Progenitor cell of endocrine pancreas (in vitro differentiated cells): ENCODE measurements at regions not wholly inside any gene's neighbourhood (a gene's known extent, or its start where the extent isn't known, plus 50 kb on each side); places are given as distances from the start of the nearest gene placed in this dataset.

Experiments used
- DNase-seq: peaks from one replicate; pipeline ENCODE4 v3.0.0; 2021; ENCODE audit warnings: low spot score; ENCODE audit not compliant: unreplicated experiment
- H3K27ac Mint-ChIP-seq: 2 replicates; pipeline ENCODE4 v1.8.0; 2021; ENCODE audit warnings: mild to moderate bottlenecking, moderate library complexity, mixed read lengths
- H3K27me3 Mint-ChIP-seq: 2 replicates; pipeline ENCODE4 v1.8.0; 2021; ENCODE audit warnings: mixed read lengths
- H3K36me3 Mint-ChIP-seq: 2 replicates; pipeline ENCODE4 v1.8.0; 2022; ENCODE audit warnings: mixed read lengths; ENCODE audit not compliant: insufficient read depth
- H3K4me1 Mint-ChIP-seq: 2 replicates; pipeline ENCODE4 v1.8.0; 2021; ENCODE audit warnings: low read depth, mixed read lengths
- H3K4me3 Mint-ChIP-seq: 2 replicates; pipeline ENCODE4 v1.8.0; 2021; ENCODE audit warnings: low read depth, mild to moderate bottlenecking, moderate library complexity, mixed read lengths
- H3K9me3 Mint-ChIP-seq: 2 replicates; pipeline ENCODE4 v1.8.0; 2021; ENCODE audit warnings: low read depth, mixed read lengths
- TF ChIP-seq, protein P1 (sequence below): fragments of 200-600 bp; sonication (generic); IDR thresholded peaks from one replicate; pipeline ENCODE4 v1.5.0; 2021; ENCODE audit warnings: antibody characterized with exemption, mild to moderate bottlenecking; ENCODE audit not compliant: unreplicated experiment

DNA sequence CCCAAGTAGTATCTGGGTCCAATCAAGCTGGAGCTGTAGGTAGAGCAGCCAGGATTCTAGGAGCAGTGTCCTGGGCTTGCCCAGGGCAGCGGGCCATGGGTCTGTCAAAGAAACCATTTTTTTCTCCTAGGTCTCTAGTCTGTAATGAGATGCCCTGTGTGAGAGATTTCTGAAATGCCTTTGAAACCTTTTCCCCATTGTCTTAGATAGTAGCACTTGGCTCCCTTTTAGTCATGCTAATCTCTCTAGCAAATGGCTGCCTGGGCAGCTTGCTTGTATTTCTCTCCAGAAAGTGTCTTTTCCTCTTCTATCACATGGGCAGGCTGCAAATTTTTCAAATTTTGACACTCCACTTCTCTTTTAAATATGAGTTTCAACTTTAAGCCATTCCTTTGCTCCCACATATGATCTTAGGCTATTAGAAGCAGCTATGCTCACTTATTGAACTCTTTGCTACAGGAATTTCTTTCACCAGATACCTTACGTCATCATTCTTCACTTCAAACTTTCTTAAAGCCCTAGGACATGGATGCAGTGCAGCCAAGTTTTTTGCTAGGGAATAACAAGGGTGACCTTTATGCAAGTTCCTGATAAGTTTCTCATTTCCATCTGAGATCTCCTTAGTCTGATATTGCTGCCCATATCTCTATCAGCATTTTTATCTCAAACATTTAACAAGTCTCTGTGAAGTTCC is 890.2 kb upstream of the VRK2 start:
- no peaks in the 10 kb centered on the region for H3K27me3 Mint-ChIP-seq
- no peak overlapping the region for H3K27ac Mint-ChIP-seq
- H3K36me3 Mint-ChIP-seq, result no peaks in the 10 kb centered on the region
- H3K4me1 Mint-ChIP-seq, result no peaks in the 10 kb centered on the region
- DNase-seq, result no peak
- TF ChIP-seq, protein P1, sequence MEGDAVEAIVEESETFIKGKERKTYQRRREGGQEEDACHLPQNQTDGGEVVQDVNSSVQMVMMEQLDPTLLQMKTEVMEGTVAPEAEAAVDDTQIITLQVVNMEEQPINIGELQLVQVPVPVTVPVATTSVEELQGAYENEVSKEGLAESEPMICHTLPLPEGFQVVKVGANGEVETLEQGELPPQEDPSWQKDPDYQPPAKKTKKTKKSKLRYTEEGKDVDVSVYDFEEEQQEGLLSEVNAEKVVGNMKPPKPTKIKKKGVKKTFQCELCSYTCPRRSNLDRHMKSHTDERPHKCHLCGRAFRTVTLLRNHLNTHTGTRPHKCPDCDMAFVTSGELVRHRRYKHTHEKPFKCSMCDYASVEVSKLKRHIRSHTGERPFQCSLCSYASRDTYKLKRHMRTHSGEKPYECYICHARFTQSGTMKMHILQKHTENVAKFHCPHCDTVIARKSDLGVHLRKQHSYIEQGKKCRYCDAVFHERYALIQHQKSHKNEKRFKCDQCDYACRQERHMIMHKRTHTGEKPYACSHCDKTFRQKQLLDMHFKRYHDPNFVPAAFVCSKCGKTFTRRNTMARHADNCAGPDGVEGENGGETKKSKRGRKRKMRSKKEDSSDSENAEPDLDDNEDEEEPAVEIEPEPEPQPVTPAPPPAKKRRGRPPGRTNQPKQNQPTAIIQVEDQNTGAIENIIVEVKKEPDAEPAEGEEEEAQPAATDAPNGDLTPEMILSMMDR, result no peak
- no peak overlapping the region for H3K4me3 Mint-ChIP-seq
- H3K9me3 Mint-ChIP-seq, result no peaks in the 10 kb centered on the region

- no peak overlapping the region for H3K27ac Mint-ChIP-seq
- H3K4me3 Mint-ChIP-seq, result no peak overlapping the region
- TF ChIP-seq, protein P1, result no peak
- H3K36me3 Mint-ChIP-seq, result no peaks in the 10 kb centered on the region
- H3K4me1 Mint-ChIP-seq, result peaks cover 2% of the 10 kb centered on the region
- no peak for DNase-seq
- no peaks in the 10 kb centered on the region for H3K9me3 Mint-ChIP-seq
- no peaks in the 10 kb centered on the region for H3K27me3 Mint-ChIP-seq
These were observed 885.6 kb upstream of the VRK2 start for GRCh38 chr2:57160976-57161375.

DNA sequence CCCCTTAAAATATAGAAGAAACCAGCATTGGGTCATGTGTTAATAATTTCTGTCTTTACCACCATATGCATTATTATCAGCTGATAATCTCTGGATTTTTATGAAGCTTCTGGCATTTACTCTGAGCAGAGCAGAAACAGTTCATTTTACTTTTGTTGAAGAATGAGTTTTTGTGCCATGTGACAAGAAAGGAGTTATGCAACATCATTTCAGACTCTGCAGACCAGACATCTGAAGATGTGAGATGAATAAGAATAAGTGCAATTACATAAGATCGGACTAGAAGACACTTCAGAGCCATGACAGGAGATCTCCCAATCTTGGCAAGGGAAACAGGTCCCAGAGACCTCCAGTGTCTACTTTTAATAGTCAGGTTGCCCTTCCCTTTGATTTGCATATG is 869.4 kb upstream of the VRK2 start:
- DNase-seq, result no peak
- no peaks in the 10 kb centered on the region for H3K27me3 Mint-ChIP-seq
- H3K9me3 Mint-ChIP-seq, result no peaks in the 10 kb centered on the region
- no peak overlapping the region for H3K4me3 Mint-ChIP-seq
- no peak overlapping the region for H3K27ac Mint-ChIP-seq
- TF ChIP-seq, protein P1, result no peak
- no peaks in the 10 kb centered on the region for H3K36me3 Mint-ChIP-seq
- no peaks in the 10 kb centered on the region for H3K4me1 Mint-ChIP-seq

- Mint-ChIP-seq H3K4me1 (no peaks in the 10 kb centered on the region), H3K27me3 (no peaks in the 10 kb centered on the region), H3K9me3 (no peaks in the 10 kb centered on the region), H3K4me3 (no peak overlapping the region), H3K27ac (no peak overlapping the region), H3K36me3 (no peaks in the 10 kb centered on the region)
- TF ChIP-seq, protein P1, result no peak
- no peak for DNase-seq
These were observed 866.5 kb upstream of the VRK2 start for GRCh38 chr2:57180042-57180567.

- TF ChIP-seq, protein P1, result no peak
- no peaks in the 10 kb centered on the region for H3K36me3 Mint-ChIP-seq
- no peaks in the 10 kb centered on the region for H3K9me3 Mint-ChIP-seq
- H3K27ac Mint-ChIP-seq, result no peak overlapping the region
- H3K4me3 Mint-ChIP-seq, result no peak overlapping the region
- H3K4me1 Mint-ChIP-seq, result no peaks in the 10 kb centered on the region
- no peaks in the 10 kb centered on the region for H3K27me3 Mint-ChIP-seq
- DNase-seq, result no peak
These were observed 865.9 kb upstream of the VRK2 start for GRCh38 chr2:57180678-57181077.
